WTC11 (cell line): ENCODE measurements at regions not wholly inside any gene's neighbourhood (a gene's known extent, or its start where the extent isn't known, plus 50 kb on each side); places are given as distances from the start of the nearest gene placed in this dataset.

ENCODE experiments used
- ATF1 ChIP-seq: sonication (generic); formaldehyde crosslinking; IDR thresholded peaks from 2 replicates; pipeline ENCODE4 v1.8.1; 2023; ENCODE audit warnings: mild to moderate bottlenecking, moderate library complexity, missing genetic modification reagents
- CBFB ChIP-seq: sonication (generic); formaldehyde crosslinking; IDR thresholded peaks from 2 replicates; pipeline ENCODE4 v1.8.1; 2022; ENCODE audit warnings: mild to moderate bottlenecking, low read depth, missing genetic modification reagents
- ZNF263 ChIP-seq: sonication (generic); formaldehyde crosslinking; IDR thresholded peaks from 2 replicates; pipeline ENCODE4 v1.8.1; 2022; ENCODE audit warnings: low read depth, mild to moderate bottlenecking, moderate library complexity, missing genetic modification reagents

GRCh38 chr13:38180126-38180525, 169.5 kb upstream of the UFM1 start:
- TF ChIP-seq CBFB (CRISPR knock-in tag) (no peak), ZNF263 (no peak), ATF1 (no peak)
